ENCODE measurements at regions not wholly inside any gene's neighbourhood (a gene's known extent, or its start where the extent isn't known, plus 50 kb on each side); places are given as distances from the start of the nearest gene placed in this dataset.

- no peaks in the 10 kb centered on the region for H3K9me3 ChIP-seq (replicated peaks; ENCODE audit: insufficient read depth, low read length)
- TF ChIP-seq EZH2 (optimal IDR thresholded peaks at IDR 0.05; ENCODE audit: low read depth, low read length) (no peak), CTCF (IDR thresholded peaks at IDR 0.05; ENCODE audit: low read length) (no peak), EZH2phosphoT487 (IDR thresholded peaks at IDR 0.05; ENCODE audit: low read length) (no peak)
Measured at GRCh38 chr22:48699511-48699910, 1128.2 kb downstream of the BRD1 start.

GRCh38 chr22:48698618-48699017, 1129.1 kb downstream of the BRD1 start:
- Histone ChIP-seq H3K9me2 (replicated peaks; ENCODE audit: insufficient read depth, low read length) (no peaks in the 10 kb centered on the region), H3K36me3 (replicated peaks; ENCODE audit: insufficient read depth, low read length) (no peaks in the 10 kb centered on the region), H3K4me2 (ENCODE audit: low read depth, low read length) (no peak overlapping the region), H3K4me3 (ENCODE audit: low read length) (no peak overlapping the region), H3K9me3 (replicated peaks; ENCODE audit: insufficient read depth, low read length) (no peaks in the 10 kb centered on the region), H3K4me1 (ENCODE audit: low read length) (no peaks in the 10 kb centered on the region), H3K27me3 (replicated peaks; ENCODE audit: insufficient read depth, low read length) (no peaks in the 10 kb centered on the region), H2AFZ (ENCODE audit: low read length) (no peak overlapping the region), H3K79me2 (ENCODE audit: low read length) (peaks cover 9% of the 10 kb centered on the region; the same call in 1 of the 2 replicates), H3K9ac (ENCODE audit: low read length) (no peak overlapping the region), H4K20me1 (ENCODE audit: insufficient read depth, low read length) (no peaks in the 10 kb centered on the region), H3K27ac (ENCODE audit: low read length) (no peak overlapping the region), H3F3A (ENCODE audit: insufficient read depth, low read length) (no peaks in the 10 kb centered on the region)
- TF ChIP-seq EZH2 (optimal IDR thresholded peaks at IDR 0.05; ENCODE audit: low read depth, low read length) (no peak), EZH2phosphoT487 (IDR thresholded peaks at IDR 0.05; ENCODE audit: low read length) (no peak), CTCF (IDR thresholded peaks at IDR 0.05; ENCODE audit: low read length) (no peak)
- no peak for DNase-seq

More at GRCh38 chr22:48699511-48699910, 1128.2 kb downstream of the BRD1 start:
- Histone ChIP-seq H4K20me1 (ENCODE audit: insufficient read depth, low read length) (no peaks in the 10 kb centered on the region), H3K36me3 (replicated peaks; ENCODE audit: insufficient read depth, low read length) (no peaks in the 10 kb centered on the region), H3K9me2 (replicated peaks; ENCODE audit: insufficient read depth, low read length) (no peaks in the 10 kb centered on the region), H3K4me1 (ENCODE audit: low read length) (no peaks in the 10 kb centered on the region), H3K4me2 (ENCODE audit: low read depth, low read length) (no peak overlapping the region), H3K79me2 (ENCODE audit: low read length) (peaks cover 9% of the 10 kb centered on the region; the same call in 1 of the 2 replicates), H3K27ac (ENCODE audit: low read length) (no peak overlapping the region), H3K27me3 (replicated peaks; ENCODE audit: insufficient read depth, low read length) (no peaks in the 10 kb centered on the region), H3K9ac (ENCODE audit: low read length) (no peak overlapping the region), H3F3A (ENCODE audit: insufficient read depth, low read length) (no peaks in the 10 kb centered on the region), H3K4me3 (ENCODE audit: low read length) (no peak overlapping the region), H2AFZ (ENCODE audit: low read length) (no peak overlapping the region)
- no peak for DNase-seq

- no peaks in the 10 kb centered on the region for H3F3A ChIP-seq (ENCODE audit: insufficient read depth, low read length)
- no peaks in the 10 kb centered on the region for H3K9me2 ChIP-seq (replicated peaks; ENCODE audit: insufficient read depth, low read length)
- no peak overlapping the region for H3K4me3 ChIP-seq (ENCODE audit: low read length)
- no peaks in the 10 kb centered on the region for H3K27me3 ChIP-seq (replicated peaks; ENCODE audit: insufficient read depth, low read length)
- H3K4me2 ChIP-seq (ENCODE audit: low read depth, low read length), result no peak overlapping the region
- H3K27ac ChIP-seq (ENCODE audit: low read length), result no peak overlapping the region
- no peaks in the 10 kb centered on the region for H4K20me1 ChIP-seq (ENCODE audit: insufficient read depth, low read length)
- no peaks in the 10 kb centered on the region for H3K36me3 ChIP-seq (replicated peaks; ENCODE audit: insufficient read depth, low read length)
- peaks cover 9% of the 10 kb centered on the region; the same call in 1 of the 2 replicates for H3K79me2 ChIP-seq (ENCODE audit: low read length)
- H3K9ac ChIP-seq (ENCODE audit: low read length), result no peak overlapping the region
- no peaks in the 10 kb centered on the region for H3K9me3 ChIP-seq (replicated peaks; ENCODE audit: insufficient read depth, low read length)
- no peak for DNase-seq
- no peaks in the 10 kb centered on the region for H3K4me1 ChIP-seq (ENCODE audit: low read length)
- no peak overlapping the region for H2AFZ ChIP-seq (ENCODE audit: low read length)
- no peak for TF ChIP-seq CTCF (IDR thresholded peaks at IDR 0.05; ENCODE audit: low read length)
- no peak for TF ChIP-seq EZH2phosphoT487 (IDR thresholded peaks at IDR 0.05; ENCODE audit: low read length)
- no peak for TF ChIP-seq EZH2 (optimal IDR thresholded peaks at IDR 0.05; ENCODE audit: low read depth, low read length)
Measured at GRCh38 chr22:48697694-48698276, 1129.9 kb downstream of the BRD1 start.

Measured in MM.1S (cell line).